ENCODE measurements at regions not wholly inside any gene's neighbourhood (a gene's known extent, or its start where the extent isn't known, plus 50 kb on each side); places are given as distances from the start of the nearest gene placed in this dataset.

- H3K27me3 ChIP-seq: peaks cover 39% of the 10 kb centered on the region
- intact Hi-C loops (cut with DNase I): no loop called here
These were observed 166.9 kb downstream of the ABHD5 start for GRCh38 chr3:43857361-43858293.

GRCh38 chr3:43858294-43858701 lies 167.6 kb downstream of the ABHD5 start:
- Histone ChIP-seq H3K27me3 (peaks cover 39% of the 10 kb centered on the region), H3K27ac (no peak overlapping the region), H3K4me3 (no peak overlapping the region), H3K4me1 (no peaks in the 10 kb centered on the region), H3K36me3 (no peaks in the 10 kb centered on the region), H3K9me3 (no peaks in the 10 kb centered on the region)
- ATAC-seq (no peak), DNase-seq (no peak)
- intact Hi-C loops (cut with DNase I): no loop called here
- TF ChIP-seq, protein P1, sequence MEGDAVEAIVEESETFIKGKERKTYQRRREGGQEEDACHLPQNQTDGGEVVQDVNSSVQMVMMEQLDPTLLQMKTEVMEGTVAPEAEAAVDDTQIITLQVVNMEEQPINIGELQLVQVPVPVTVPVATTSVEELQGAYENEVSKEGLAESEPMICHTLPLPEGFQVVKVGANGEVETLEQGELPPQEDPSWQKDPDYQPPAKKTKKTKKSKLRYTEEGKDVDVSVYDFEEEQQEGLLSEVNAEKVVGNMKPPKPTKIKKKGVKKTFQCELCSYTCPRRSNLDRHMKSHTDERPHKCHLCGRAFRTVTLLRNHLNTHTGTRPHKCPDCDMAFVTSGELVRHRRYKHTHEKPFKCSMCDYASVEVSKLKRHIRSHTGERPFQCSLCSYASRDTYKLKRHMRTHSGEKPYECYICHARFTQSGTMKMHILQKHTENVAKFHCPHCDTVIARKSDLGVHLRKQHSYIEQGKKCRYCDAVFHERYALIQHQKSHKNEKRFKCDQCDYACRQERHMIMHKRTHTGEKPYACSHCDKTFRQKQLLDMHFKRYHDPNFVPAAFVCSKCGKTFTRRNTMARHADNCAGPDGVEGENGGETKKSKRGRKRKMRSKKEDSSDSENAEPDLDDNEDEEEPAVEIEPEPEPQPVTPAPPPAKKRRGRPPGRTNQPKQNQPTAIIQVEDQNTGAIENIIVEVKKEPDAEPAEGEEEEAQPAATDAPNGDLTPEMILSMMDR (IDR thresholded peaks at IDR 0.05): no peak

More at GRCh38 chr3:43857361-43858293, 166.9 kb downstream of the ABHD5 start:
- TF ChIP-seq, protein P1 (IDR thresholded peaks at IDR 0.05): no peak
- no peak overlapping the region for H3K27ac ChIP-seq
- no peaks in the 10 kb centered on the region for H3K9me3 ChIP-seq
- H3K4me3 ChIP-seq: no peak overlapping the region
- no peak for DNase-seq
- no peak for ATAC-seq
- no peaks in the 10 kb centered on the region for H3K4me1 ChIP-seq
- no peaks in the 10 kb centered on the region for H3K36me3 ChIP-seq

GRCh38 chr3:43859766-43860165 lies 169.0 kb downstream of the ABHD5 start:
- no peak for DNase-seq
- no peak for ATAC-seq
- no peak overlapping the region for H3K4me3 ChIP-seq
- no peaks in the 10 kb centered on the region for H3K36me3 ChIP-seq
- peaks cover 32% of the 10 kb centered on the region for H3K27me3 ChIP-seq
- no peaks in the 10 kb centered on the region for H3K9me3 ChIP-seq
- TF ChIP-seq, protein P1 (IDR thresholded peaks at IDR 0.05): no peak
- no peak overlapping the region for H3K27ac ChIP-seq
- intact Hi-C loops (cut with DNase I): no loop called here
- H3K4me1 ChIP-seq: no peaks in the 10 kb centered on the region

GRCh38 chr3:43861635-43862034 lies 170.9 kb downstream of the ABHD5 start:
- no peak for ATAC-seq
- intact Hi-C loops (cut with DNase I): no loop called here
- no peak for DNase-seq

GRCh38 chr3:43862470-43862869 lies 171.7 kb downstream of the ABHD5 start:
- Histone ChIP-seq H3K27ac (no peak overlapping the region), H3K27me3 (peaks cover 10% of the 10 kb centered on the region), H3K4me3 (no peak overlapping the region), H3K36me3 (no peaks in the 10 kb centered on the region), H3K9me3 (no peaks in the 10 kb centered on the region), H3K4me1 (no peaks in the 10 kb centered on the region)
- ATAC-seq: no peak
- TF ChIP-seq, protein P1 (IDR thresholded peaks at IDR 0.05): no peak
- no peak for DNase-seq
- intact Hi-C loops (cut with DNase I): no loop called here

More at GRCh38 chr3:43861635-43862034, 170.9 kb downstream of the ABHD5 start:
- H3K27ac ChIP-seq: no peak overlapping the region
- TF ChIP-seq, protein P1 (IDR thresholded peaks at IDR 0.05): no peak
- H3K9me3 ChIP-seq: no peaks in the 10 kb centered on the region
- no peak overlapping the region for H3K4me3 ChIP-seq
- peaks cover 17% of the 10 kb centered on the region for H3K27me3 ChIP-seq
- H3K36me3 ChIP-seq: no peaks in the 10 kb centered on the region
- no peaks in the 10 kb centered on the region for H3K4me1 ChIP-seq
